Spleen (tissue), 7 donors: ENCODE measurements at regions not wholly inside any gene's neighbourhood (a gene's known extent, or its start where the extent isn't known, plus 50 kb on each side); places are given as distances from the start of the nearest gene placed in this dataset.

Experiments
- CTCF ChIP-seq, 11 experiments: fragments of 200-600 bp in 7 of 11; fragments of 450-650 bp in 4 of 11; sonication (generic) in 4 of 11; IDR thresholded peaks in 8 of 11; conservative IDR thresholded peaks in 3 of 11; 1 replicate in 7 of 11; 2 replicates in 4 of 11; pipeline versions ENCODE4 v1.4.0 to v1.8.0; 2016 to 2021; ENCODE audit warnings: antibody characterized with exemption in 11 of 11, inconsistent platforms in 4 of 11, mild to moderate bottlenecking in 1 of 11
- POLR2AphosphoS5 ChIP-seq, 3 donors: sonication (generic); formaldehyde crosslinking; IDR thresholded peaks; one replicate each; pipeline ENCODE4 v1.5.1; 2017; ENCODE audit warnings: antibody characterized with exemption in 3 of 3
- donor health status: DM: no; HTN: no; CAD: no; lungs with moderate emphysema.
- donor health status: DM: no; HTN: no; CAD: no.
- donor health status: DM: no; HTN: no; CAD: no.

- no peak for TF ChIP-seq CTCF (IDR thresholded peaks at IDR 0.05 in 8 of 11, conservative IDR thresholded peaks at IDR 0.05 in 3 of 11)
- TF ChIP-seq POLR2AphosphoS5 (IDR thresholded peaks at IDR 0.05), result no peak
Observed at GRCh38 chr4:31998807-31999206, 1278.6 kb downstream of the PCDH7 start.
